ENCODE measurements at regions not wholly inside any gene's neighbourhood (a gene's known extent, or its start where the extent isn't known, plus 50 kb on each side); places are given as distances from the start of the nearest gene placed in this dataset.
"Not testable (repeated sequence)": the region's sequence is repeated elsewhere in the genome, so short reads cannot be mapped to it uniquely, and the experiment has no call there.

GRCh38 chr3:104263477-104263876 lies 1103.2 kb upstream of the ALCAM start:
- H3K4me3 ChIP-seq (ENCODE audit: low read depth, low read length): no peak overlapping the region
- TF ChIP-seq CTCF (IDR thresholded peaks at IDR 0.05; ENCODE audit: borderline replicate concordance, insufficient read depth, low read depth, low read length): no peak

DNA sequence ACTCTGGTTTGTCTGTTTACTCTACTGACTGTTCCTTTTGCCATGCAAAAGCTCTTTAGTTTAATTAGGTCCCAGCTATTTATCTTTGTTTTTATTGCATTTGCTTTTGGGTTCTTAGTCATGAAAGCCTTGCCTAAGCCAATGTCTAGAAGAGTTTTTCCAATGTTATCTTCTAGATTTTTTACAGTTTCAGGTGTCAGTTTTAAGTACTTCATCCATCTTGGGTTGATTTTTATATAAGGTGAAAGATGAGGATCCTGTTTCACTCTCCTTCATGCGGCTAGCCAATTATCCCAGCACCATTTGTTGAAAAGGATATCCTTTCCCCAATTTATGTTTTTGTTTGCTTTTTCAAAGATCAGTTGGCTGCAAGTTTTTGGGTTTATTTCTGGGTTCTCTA lies 1100.5 kb upstream of the ALCAM start:
- H3K4me3 ChIP-seq (ENCODE audit: low read depth, low read length): not testable (repeated sequence)

DNA sequence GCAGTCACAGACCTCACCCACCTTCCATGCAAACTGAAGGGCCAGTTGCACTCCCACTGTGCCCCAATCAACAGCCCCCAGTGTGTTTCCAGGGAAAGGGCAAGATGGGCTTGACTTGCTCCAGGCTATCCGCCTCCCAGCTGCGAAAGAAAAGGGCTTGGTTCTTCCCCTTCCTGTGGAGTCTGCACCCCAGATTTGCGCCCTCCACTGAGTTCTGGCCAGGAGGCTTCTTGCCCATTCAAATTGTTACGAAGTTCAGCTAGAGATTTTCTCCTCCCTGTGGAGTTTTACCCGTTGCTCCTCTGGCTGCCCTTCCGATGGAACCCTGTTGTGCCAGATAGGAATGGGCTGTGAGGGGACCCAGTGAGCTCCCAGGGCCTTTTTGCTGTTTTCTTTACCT lies 1096.9 kb upstream of the ALCAM start:
- TF ChIP-seq CTCF (IDR thresholded peaks at IDR 0.05; ENCODE audit: borderline replicate concordance, insufficient read depth, low read depth, low read length): no peak
- no peak overlapping the region for H3K4me3 ChIP-seq (ENCODE audit: low read depth, low read length)

DNA sequence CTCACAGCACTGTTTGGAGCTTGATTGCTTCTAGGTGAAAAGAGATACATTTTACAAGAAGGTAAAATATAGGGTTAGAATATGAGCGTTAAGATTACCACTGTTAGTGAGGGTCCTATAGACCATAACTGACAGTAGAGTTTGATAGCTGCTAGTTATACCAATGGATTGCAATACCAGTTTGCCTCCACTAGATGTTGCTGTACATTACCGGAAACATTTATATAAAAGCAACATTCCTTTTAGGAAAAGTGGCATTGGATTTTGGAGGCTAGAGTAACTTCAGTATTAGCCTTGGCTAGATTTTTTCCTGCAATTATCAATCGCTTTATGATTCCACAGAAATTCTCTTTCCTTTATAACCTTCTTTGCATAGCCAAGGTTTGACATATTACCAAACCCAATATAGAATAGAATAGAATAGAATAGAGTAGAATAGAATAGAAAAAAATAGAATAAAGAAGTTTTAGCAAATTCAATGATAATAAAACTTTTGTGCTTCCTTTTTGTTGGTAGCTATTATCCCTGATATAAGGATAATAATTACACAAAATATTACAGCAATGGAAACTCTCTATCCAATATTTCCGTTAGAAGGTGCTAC lies 1093.6 kb upstream of the ALCAM start:
- TF ChIP-seq CTCF (IDR thresholded peaks at IDR 0.05; ENCODE audit: borderline replicate concordance, insufficient read depth, low read depth, low read length): peak; percentile 60
- H3K4me3 ChIP-seq (ENCODE audit: low read depth, low read length): no peak overlapping the region

GRCh38 chr3:104275199-104275598 lies 1091.5 kb upstream of the ALCAM start:
- no peak overlapping the region for H3K4me3 ChIP-seq (ENCODE audit: low read depth, low read length)
- no peak for TF ChIP-seq CTCF (IDR thresholded peaks at IDR 0.05; ENCODE audit: borderline replicate concordance, insufficient read depth, low read depth, low read length)

DNA sequence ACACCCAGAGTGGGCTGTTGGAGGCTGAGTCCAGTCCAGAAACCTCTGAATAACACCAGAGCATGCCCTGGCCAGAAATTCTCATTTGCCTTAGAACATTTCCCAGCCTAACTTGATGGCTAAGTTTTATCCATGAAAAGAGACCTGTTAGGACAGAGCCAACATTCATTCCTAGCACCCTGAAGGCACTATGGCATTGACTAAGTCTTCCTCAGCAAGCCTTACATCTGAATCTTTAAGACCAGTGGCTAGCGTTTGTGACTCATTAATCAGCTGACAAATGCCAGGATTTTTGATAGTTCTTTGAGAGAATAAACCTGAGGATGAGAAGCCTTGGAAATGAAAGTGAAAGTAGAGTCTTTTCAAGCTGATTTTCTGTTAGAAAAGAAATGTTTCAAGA lies 1087.1 kb upstream of the ALCAM start:
- H3K4me3 ChIP-seq (ENCODE audit: low read depth, low read length): no peak overlapping the region
- TF ChIP-seq CTCF (IDR thresholded peaks at IDR 0.05; ENCODE audit: borderline replicate concordance, insufficient read depth, low read depth, low read length): no peak

DNA sequence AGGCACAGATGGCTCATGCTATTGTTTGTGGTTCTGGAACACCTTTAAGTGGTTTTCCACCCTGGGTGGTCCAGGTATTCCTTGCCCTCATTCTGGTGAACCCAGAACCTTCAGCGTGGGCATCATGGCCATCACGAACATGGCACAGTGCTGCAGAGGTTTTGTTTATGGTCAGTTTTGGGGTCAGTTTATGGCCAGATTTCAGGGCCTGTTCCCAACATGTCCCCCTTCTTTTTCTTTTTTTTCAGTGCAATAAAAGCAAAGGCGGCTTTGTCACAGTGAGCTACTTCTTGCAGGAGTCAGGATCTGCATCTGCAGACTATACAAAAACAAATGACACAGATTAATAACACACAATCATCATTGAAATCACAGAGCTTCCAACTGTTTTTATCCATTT lies 1085.0 kb upstream of the ALCAM start:
- H3K4me3 ChIP-seq (ENCODE audit: low read depth, low read length): no peak overlapping the region

More for the DNA sequence above, 1085.0 kb upstream of the ALCAM start:
- no peak for TF ChIP-seq CTCF (IDR thresholded peaks at IDR 0.05; ENCODE audit: borderline replicate concordance, insufficient read depth, low read depth, low read length)
